NCI-H2171 treated with DMSO at 0.1 percent for 48 hours (cell line): ENCODE measurements at regions not wholly inside any gene's neighbourhood (a gene's known extent, or its start where the extent isn't known, plus 50 kb on each side); places are given as distances from the start of the nearest gene placed in this dataset.

Source experiments
- DNase-seq: peaks from one replicate; lab custom pipeline; 2025; lab: John Stamatoyannopoulos, UW

GRCh38 chr3:117304681-117305080 is 595.1 kb downstream of the TUSC7 start:
- DNase-seq: no peak

GRCh38 chr3:117305681-117306080 is 596.1 kb downstream of the TUSC7 start:
- no peak for DNase-seq

- no peak for DNase-seq
Measured at GRCh38 chr3:117306299-117306698, 596.7 kb downstream of the TUSC7 start.

GRCh38 chr3:117308353-117308752 is 598.8 kb downstream of the TUSC7 start:
- no peak for DNase-seq

GRCh38 chr3:117308756-117309155 is 599.2 kb downstream of the TUSC7 start:
- DNase-seq: no peak

GRCh38 chr3:117310536-117310935 is 601.0 kb downstream of the TUSC7 start:
- no peak for DNase-seq

- no peak for DNase-seq
Measured at GRCh38 chr3:117314441-117315150, 605.0 kb downstream of the TUSC7 start.

GRCh38 chr3:117322866-117323265 is 613.3 kb downstream of the TUSC7 start:
- no peak for DNase-seq

GRCh38 chr3:117346901-117347300 is 637.3 kb downstream of the TUSC7 start:
- DNase-seq: no peak

GRCh38 chr3:117348884-117349283 is 639.3 kb downstream of the TUSC7 start:
- DNase-seq: no peak

GRCh38 chr3:117349566-117349965 is 640.0 kb downstream of the TUSC7 start:
- DNase-seq: no peak

GRCh38 chr3:117350371-117350770 is 640.8 kb downstream of the TUSC7 start:
- no peak for DNase-seq

- no peak for DNase-seq
Measured at GRCh38 chr3:117355566-117355965, 646.0 kb downstream of the TUSC7 start.

GRCh38 chr3:117356091-117356705 is 646.6 kb downstream of the TUSC7 start:
- no peak for DNase-seq

GRCh38 chr3:117358717-117359314 is 649.2 kb downstream of the TUSC7 start:
- DNase-seq: no peak

- no peak for DNase-seq
Measured at GRCh38 chr3:117366574-117366973, 657.0 kb downstream of the TUSC7 start.

- DNase-seq: no peak
Measured at GRCh38 chr3:117367861-117368260, 658.3 kb downstream of the TUSC7 start.

GRCh38 chr3:117380631-117381030 is 671.1 kb downstream of the TUSC7 start:
- DNase-seq: no peak

GRCh38 chr3:117393119-117393518 is 683.5 kb downstream of the TUSC7 start:
- no peak for DNase-seq

- no peak for DNase-seq
Measured at GRCh38 chr3:117398141-117398899, 688.7 kb downstream of the TUSC7 start.

GRCh38 chr3:117399311-117400078 is 689.9 kb downstream of the TUSC7 start:
- no peak for DNase-seq

GRCh38 chr3:117400303-117400702 is 690.7 kb downstream of the TUSC7 start:
- no peak for DNase-seq
